DMS53 treated with DMSO at 0.1 percent for 48 hours (cell line): ENCODE measurements at regions not wholly inside any gene's neighbourhood (a gene's known extent, or its start where the extent isn't known, plus 50 kb on each side); places are given as distances from the start of the nearest gene placed in this dataset.

ENCODE experiments used
- DNase-seq: peaks from one replicate; lab custom pipeline; 2025; ENCODE audit not compliant: unreplicated experiment; lab: John Stamatoyannopoulos, UW

DNA sequence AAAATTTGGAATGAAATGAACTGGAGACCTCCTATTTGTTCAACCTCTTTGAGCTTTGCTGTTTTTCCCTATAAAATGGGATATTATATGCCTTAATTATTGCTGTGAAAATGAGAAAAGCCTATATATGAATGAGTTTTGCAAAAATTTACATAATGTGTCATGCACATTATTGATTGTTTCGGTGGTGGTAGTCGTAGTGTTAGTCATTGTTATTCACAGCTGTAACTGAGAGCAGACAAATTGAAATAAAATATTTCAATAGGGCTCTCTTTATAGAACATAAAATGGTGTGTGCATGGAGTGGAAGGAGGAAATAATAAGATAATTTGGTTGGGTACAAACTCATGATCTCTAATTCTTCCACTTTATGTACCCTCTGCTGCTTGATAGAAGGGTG is 153.7 kb upstream of the GADL1 start:
- no peak for DNase-seq

DNA sequence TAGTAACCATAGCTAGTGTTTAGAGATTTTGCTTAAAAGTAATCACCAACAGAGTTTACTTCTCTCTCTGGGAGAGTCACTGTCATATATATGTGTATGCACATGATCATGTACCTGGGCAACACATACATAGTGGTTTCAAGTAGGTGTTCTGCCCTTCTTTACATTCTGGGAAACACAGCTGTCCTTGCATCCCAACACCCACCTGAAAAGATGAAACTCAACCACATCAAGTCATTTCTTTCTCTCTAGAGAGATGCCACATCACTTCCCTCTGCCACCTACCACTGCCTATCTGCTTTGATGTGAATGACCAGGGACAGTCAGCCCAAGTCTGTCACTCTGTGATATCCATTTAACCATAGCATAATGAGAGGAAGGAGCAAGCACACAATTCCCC is 155.8 kb upstream of the GADL1 start:
- DNase-seq = no peak

GRCh38 chr3:31051226-31051625 is 156.8 kb upstream of the GADL1 start:
- DNase-seq = no peak

- DNase-seq = no peak
Observed at GRCh38 chr3:31053299-31053698, 158.8 kb upstream of the GADL1 start.

GRCh38 chr3:31054032-31054431 is 159.6 kb upstream of the GADL1 start:
- DNase-seq = no peak

DNA sequence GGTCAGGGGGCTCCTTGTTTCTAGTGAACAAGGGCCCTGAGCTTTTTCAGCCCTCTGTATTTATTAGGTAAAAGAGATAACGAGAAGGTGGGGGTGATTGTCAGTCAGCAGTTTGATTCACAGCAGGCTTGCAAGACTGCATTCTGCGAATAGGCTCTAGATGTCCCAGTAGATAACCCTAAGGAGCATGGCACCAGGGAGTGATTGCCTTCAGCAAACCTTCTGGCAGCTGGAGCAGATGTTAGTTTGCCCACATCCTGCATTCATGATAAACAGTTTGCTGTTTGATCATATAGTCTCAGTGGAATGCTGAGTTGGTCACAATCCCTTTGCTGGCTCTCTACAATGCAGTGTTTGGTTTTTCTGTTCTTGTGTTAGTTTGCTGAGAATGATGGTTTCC is 161.3 kb upstream of the GADL1 start:
- no peak for DNase-seq

DNA sequence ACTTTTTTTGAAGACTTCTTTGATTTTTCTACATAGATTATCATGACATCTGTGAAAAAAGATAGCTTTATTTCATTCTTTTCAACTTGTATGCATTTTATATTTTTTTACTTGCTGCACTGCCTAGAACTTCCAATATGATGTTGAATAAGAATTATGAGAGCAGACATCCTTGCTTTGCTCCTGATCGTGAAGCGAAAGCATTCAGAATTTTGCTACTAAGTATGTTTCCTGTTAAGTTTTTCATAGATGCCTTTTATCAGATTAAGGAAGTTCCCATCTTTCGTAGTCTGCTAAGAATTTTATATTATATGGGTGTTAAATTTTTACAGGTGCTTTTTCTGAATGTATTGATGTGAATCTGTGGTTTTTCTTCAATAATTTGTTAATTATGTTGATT is 163.4 kb upstream of the GADL1 start:
- no peak for DNase-seq

DNA sequence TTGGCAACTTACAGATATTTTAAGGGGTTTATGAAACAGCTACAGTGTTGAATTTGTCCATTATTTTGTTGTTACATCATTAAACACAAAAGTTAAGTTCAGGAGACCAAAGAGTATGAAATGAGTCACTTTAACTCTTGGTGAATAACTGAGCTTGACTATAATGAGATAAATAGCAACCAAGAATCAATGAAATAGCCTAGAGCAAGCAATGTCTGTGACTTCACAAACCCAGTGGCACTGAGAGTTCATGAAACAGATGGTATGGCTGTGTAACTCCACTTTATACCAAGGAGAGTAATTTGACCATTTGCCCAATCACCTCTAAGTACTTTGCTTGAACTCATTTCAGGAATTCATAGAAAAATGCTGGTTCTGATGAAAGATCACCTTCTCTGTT is 169.6 kb upstream of the GADL1 start:
- no peak for DNase-seq

DNA sequence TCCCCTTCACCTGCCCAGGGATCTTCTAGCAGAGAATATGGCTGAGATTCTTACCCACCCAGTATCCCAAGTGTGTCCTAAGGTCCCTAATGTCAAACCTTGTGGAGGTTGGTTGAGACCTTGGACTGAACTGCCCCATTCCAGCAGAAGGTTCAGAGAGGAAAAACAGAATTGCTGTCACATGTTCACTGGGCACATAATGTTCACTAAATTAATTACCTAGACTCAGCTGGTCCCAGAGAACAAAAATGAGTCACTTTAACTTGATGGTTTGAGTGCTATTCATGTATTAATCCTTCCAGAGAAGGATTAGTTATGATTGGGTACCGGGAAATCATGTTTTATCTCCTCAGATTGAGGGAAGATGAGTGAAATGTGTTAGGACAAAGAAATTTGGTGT is 171.3 kb upstream of the GADL1 start:
- DNase-seq = no peak

DNA sequence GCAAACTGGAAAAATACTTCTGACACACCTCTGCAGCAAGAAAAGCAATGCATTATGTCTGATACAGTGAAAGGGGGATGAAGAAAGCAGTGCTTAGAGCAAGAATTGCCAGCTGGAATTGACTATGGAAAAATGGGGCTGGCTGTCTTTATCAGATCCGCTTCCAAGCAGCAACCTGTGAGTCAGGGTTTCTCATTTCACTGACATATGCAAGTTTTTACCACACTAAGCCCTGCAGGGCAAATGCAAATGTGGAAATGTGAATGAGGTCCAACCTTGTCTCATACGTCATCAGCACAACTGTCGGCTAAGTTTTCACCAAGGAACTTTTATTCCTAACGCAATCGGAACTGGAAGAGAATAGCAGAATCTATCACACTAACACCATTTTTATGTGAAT is 172.5 kb upstream of the GADL1 start:
- no peak for DNase-seq

DNA sequence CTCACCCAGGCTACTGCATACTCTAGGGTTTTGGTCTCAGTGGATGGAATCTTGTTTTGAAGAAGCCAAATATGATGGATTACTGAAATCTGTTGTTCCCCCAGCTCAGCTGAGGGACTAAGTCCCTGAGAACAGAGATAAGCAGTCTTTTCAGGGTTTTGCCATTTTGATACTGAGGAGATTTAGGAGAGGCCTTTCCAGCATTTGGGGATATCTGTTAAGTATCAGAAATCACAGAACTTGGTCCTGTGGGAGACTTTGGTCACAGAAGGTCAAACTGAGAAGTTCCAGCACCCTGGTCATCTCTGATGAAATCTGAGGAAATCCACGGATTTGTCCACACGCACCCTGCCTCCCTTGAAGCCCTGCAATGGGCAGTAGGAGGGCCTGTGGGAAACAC is 181.0 kb upstream of the GADL1 start:
- no peak for DNase-seq

- DNase-seq = no peak
Observed at GRCh38 chr3:31075876-31076275, 181.4 kb upstream of the GADL1 start.

GRCh38 chr3:31077021-31077601 is 182.7 kb upstream of the GADL1 start:
- no peak for DNase-seq

- no peak for DNase-seq
Observed at GRCh38 chr3:31077826-31078225, 183.4 kb upstream of the GADL1 start.

GRCh38 chr3:31079689-31080088 is 185.2 kb upstream of the GADL1 start:
- DNase-seq = no peak

DNA sequence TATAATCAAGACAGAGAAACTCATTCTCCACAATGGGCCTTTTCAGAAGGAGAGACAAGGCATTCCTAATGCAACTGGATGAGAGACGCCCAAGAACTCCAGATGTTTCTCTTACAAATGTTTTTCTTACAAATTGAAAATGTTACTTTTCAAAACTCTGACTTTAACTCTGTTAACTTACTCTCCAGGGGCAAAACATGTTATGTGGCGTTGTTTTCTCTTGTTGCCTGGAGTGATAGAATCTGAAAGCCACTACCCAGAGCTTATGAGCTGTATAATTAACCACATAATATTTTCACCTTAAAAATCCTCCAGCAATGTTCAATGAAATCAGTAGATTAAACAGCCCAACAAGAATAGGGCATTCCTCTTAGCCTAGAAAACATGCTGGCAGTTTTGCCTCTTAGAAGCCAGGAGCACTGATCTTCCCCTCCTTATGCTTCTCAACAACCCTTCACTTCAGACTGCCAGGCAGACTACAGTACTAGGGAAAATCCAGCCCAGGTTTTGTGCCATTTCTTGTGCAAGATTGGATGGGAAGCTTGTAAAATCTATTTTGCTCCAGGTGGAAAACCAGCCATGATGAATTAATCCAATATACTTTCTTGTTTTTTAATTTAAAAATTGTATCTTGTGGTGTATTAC is 186.7 kb upstream of the GADL1 start:
- no peak for DNase-seq

DNA sequence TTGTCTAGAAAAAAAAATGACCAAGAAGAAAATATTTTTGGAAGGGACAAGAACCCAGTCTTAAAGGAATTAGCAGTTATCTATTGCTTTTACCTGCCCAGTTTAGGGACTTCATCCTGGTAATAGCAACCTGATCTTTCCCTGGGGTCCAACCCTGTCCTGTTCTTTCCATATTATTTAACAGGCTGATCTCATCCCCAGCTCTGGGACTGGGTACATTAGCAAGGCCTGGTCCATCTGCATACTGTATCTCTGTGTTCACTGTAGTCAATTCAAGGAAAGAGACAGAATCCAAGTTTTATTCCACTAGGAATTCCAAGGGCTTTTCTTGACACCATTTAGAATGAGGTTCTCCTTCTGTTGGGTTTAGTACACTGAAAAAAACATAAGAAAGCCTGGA is 191.7 kb upstream of the GADL1 start:
- no peak for DNase-seq

- DNase-seq = no peak
Observed at GRCh38 chr3:31086698-31087097, 192.2 kb upstream of the GADL1 start.

GRCh38 chr3:31091748-31092147 is 197.3 kb upstream of the GADL1 start:
- no peak for DNase-seq

GRCh38 chr3:31092748-31093589 is 198.5 kb upstream of the GADL1 start:
- no peak for DNase-seq

DNA sequence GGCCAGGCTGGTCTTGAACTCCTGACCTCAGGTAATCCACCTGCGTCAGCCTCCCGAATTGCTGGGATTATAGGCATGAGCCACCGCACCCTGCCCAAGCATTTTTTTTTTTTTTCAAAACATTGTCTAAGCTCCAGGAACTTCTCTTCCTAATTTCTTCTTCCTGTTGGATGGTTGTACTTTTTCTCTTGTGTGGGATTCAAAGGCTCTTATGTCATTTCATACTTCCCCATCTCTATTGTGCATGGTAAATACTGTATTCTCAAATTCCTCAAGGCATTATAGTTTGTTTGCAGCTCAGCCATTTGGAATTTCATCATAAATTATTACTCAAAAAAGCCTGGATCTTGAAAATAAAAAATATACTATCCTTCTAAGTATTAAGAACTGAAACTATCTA is 199.1 kb upstream of the GADL1 start:
- DNase-seq = no peak

- DNase-seq = no peak
Observed at GRCh38 chr3:31094048-31094447, 199.6 kb upstream of the GADL1 start.
